ENCODE measurements at regions not wholly inside any gene's neighbourhood (a gene's known extent, or its start where the extent isn't known, plus 50 kb on each side); places are given as distances from the start of the nearest gene placed in this dataset.

GRCh38 chr2:23327887-23328286, 57.1 kb upstream of the KLHL29 start:
- DNase-seq (ENCODE audit: low spot score): no peak

GRCh38 chr2:23330214-23330613, 54.8 kb upstream of the KLHL29 start:
- peak; percentile 17 for DNase-seq (ENCODE audit: low spot score)
